ENCODE measurements at regions not wholly inside any gene's neighbourhood (a gene's known extent, or its start where the extent isn't known, plus 50 kb on each side); places are given as distances from the start of the nearest gene placed in this dataset.

- no peaks in the 10 kb centered on the region for H3K27me3 ChIP-seq
- TF ChIP-seq CTCF (IDR thresholded peaks at IDR 0.05) (no peak), POLR2A (IDR thresholded peaks at IDR 0.05) (no peak)
- intact Hi-C loops (cut with DNase I) = no loop called here
- WGBS, 2 donors = 72 to 76% methylated on average over 5 of the region's 5 CpGs
- H3K4me3 ChIP-seq = no peak overlapping the region
- no peaks in the 10 kb centered on the region for H3K4me1 ChIP-seq
- no peaks in the 10 kb centered on the region for H3K9me3 ChIP-seq
- no peak overlapping the region for H3K27ac ChIP-seq
- H3K36me3 ChIP-seq (replicated peaks in 1 of 2; ENCODE audit: insufficient read depth in 1 of 2, low read depth in 2 of 2) = no peaks in the 10 kb centered on the region
- DNase-seq (no peak), ATAC-seq (no peak)
Observed at GRCh38 chr15:66961407-66961884, 104.0 kb upstream of the SMAD3 start.

GRCh38 chr15:66961901-66962300 is 103.5 kb upstream of the SMAD3 start:
- no peak for ATAC-seq
- Histone ChIP-seq H3K27me3 (no peaks in the 10 kb centered on the region), H3K4me1 (no peaks in the 10 kb centered on the region), H3K36me3 (replicated peaks in 1 of 2; ENCODE audit: insufficient read depth in 1 of 2, low read depth in 2 of 2) (no peaks in the 10 kb centered on the region), H3K9me3 (no peaks in the 10 kb centered on the region), H3K4me3 (no peak overlapping the region), H3K27ac (no peak overlapping the region)
- intact Hi-C loops (cut with DNase I) = no loop called here
- 89 to 95% methylated on average over 10 of the region's 10 CpGs for WGBS, 2 donors
- no peak for TF ChIP-seq POLR2A (IDR thresholded peaks at IDR 0.05)
- no peak for TF ChIP-seq CTCF (IDR thresholded peaks at IDR 0.05)
- no peak for DNase-seq

- intact Hi-C loops (cut with DNase I) = no loop called here
- Histone ChIP-seq H3K27me3 (no peaks in the 10 kb centered on the region), H3K36me3 (replicated peaks in 1 of 2; ENCODE audit: insufficient read depth in 1 of 2, low read depth in 2 of 2) (no peaks in the 10 kb centered on the region), H3K4me1 (no peaks in the 10 kb centered on the region), H3K27ac (no peak overlapping the region), H3K9me3 (no peaks in the 10 kb centered on the region), H3K4me3 (no peak overlapping the region)
- TF ChIP-seq CTCF (IDR thresholded peaks at IDR 0.05) (no peak), POLR2A (IDR thresholded peaks at IDR 0.05) (no peak)
- no peak for ATAC-seq
- 76 to 83% methylated on average over 1 of the region's 1 CpG for WGBS, 2 donors
- no peak for DNase-seq
Observed at GRCh38 chr15:66962522-66962921, 102.9 kb upstream of the SMAD3 start.

GRCh38 chr15:66963084-66963483 is 102.3 kb upstream of the SMAD3 start:
- TF ChIP-seq CTCF (IDR thresholded peaks at IDR 0.05) = no peak
- WGBS, 2 donors = 94 to 97% methylated on average over 5 of the region's 5 CpGs
- Histone ChIP-seq H3K9me3 (no peaks in the 10 kb centered on the region), H3K36me3 (replicated peaks in 1 of 2; ENCODE audit: insufficient read depth in 1 of 2, low read depth in 2 of 2) (no peaks in the 10 kb centered on the region), H3K4me1 (no peaks in the 10 kb centered on the region), H3K4me3 (no peak overlapping the region), H3K27me3 (no peaks in the 10 kb centered on the region), H3K27ac (no peak overlapping the region)
- intact Hi-C loops (cut with DNase I) = no loop called here
- no peak for ATAC-seq
- DNase-seq = no peak

GRCh38 chr15:66963710-66964109 is 101.7 kb upstream of the SMAD3 start:
- no peak overlapping the region for H3K4me3 ChIP-seq
- intact Hi-C loops (cut with DNase I) = no loop called here
- 88 to 89% methylated on average over 1 of the region's 1 CpG for WGBS, 2 donors
- DNase-seq (no peak), ATAC-seq (no peak)
- no peak overlapping the region for H3K27ac ChIP-seq
- no peaks in the 10 kb centered on the region for H3K4me1 ChIP-seq
- no peaks in the 10 kb centered on the region for H3K9me3 ChIP-seq
- TF ChIP-seq POLR2A (IDR thresholded peaks at IDR 0.05) = no peak
- TF ChIP-seq CTCF (IDR thresholded peaks at IDR 0.05) = no peak
- H3K36me3 ChIP-seq (replicated peaks in 1 of 2; ENCODE audit: insufficient read depth in 1 of 2, low read depth in 2 of 2) = no peaks in the 10 kb centered on the region
- H3K27me3 ChIP-seq = no peaks in the 10 kb centered on the region

Measured in body of pancreas (tissue), 4 donors.